GM21390 (cell line): ENCODE measurements at regions not wholly inside any gene's neighbourhood (a gene's known extent, or its start where the extent isn't known, plus 50 kb on each side); places are given as distances from the start of the nearest gene placed in this dataset.
"Not testable (repeated sequence)": the region's sequence is repeated elsewhere in the genome, so short reads cannot be mapped to it uniquely, and the experiment has no call there.

Experiments
- ATAC-seq: cut with Tn5 transposase; IDR thresholded peaks from one replicate; pipeline ENCODE4 v1.9.1; 2021; ENCODE audit not compliant: unreplicated experiment

- no peak for ATAC-seq
These were observed 1624.9 kb upstream of the CELF4 start for GRCh38 chr18:39190508-39190907.

- ATAC-seq = no peak
These were observed 1622.7 kb upstream of the CELF4 start for GRCh38 chr18:39188278-39188677.

- no peak for ATAC-seq
These were observed 1620.4 kb upstream of the CELF4 start for GRCh38 chr18:39186008-39186407.

GRCh38 chr18:39184176-39184575 lies 1618.6 kb upstream of the CELF4 start:
- ATAC-seq = no peak

GRCh38 chr18:39178166-39178565 lies 1612.6 kb upstream of the CELF4 start:
- ATAC-seq = no peak

GRCh38 chr18:39172695-39173421 lies 1607.3 kb upstream of the CELF4 start:
- ATAC-seq = no peak

- ATAC-seq = no peak
These were observed 1603.1 kb upstream of the CELF4 start for GRCh38 chr18:39168723-39169122.

GRCh38 chr18:39167990-39168389 lies 1602.4 kb upstream of the CELF4 start:
- no peak for ATAC-seq

GRCh38 chr18:39166776-39167175 lies 1601.2 kb upstream of the CELF4 start:
- ATAC-seq = no peak

GRCh38 chr18:39162013-39162827 lies 1596.6 kb upstream of the CELF4 start:
- no peak for ATAC-seq

- no peak for ATAC-seq
These were observed 1583.7 kb upstream of the CELF4 start for GRCh38 chr18:39149211-39149806.

- ATAC-seq = no peak
These were observed 1568.7 kb upstream of the CELF4 start for GRCh38 chr18:39134255-39134654.

GRCh38 chr18:39127538-39127937 lies 1561.9 kb upstream of the CELF4 start:
- not testable (repeated sequence) for ATAC-seq

- ATAC-seq = no peak
These were observed 1548.2 kb upstream of the CELF4 start for GRCh38 chr18:39113790-39114189.

- ATAC-seq = no peak
These were observed 1539.5 kb upstream of the CELF4 start for GRCh38 chr18:39105104-39105503.

GRCh38 chr18:39072970-39073369 lies 1507.4 kb upstream of the CELF4 start:
- no peak for ATAC-seq

- no peak for ATAC-seq
These were observed 1496.8 kb upstream of the CELF4 start for GRCh38 chr18:39062426-39062825.

- no peak for ATAC-seq
These were observed 1492.9 kb upstream of the CELF4 start for GRCh38 chr18:39058386-39059000.

GRCh38 chr18:39057423-39058064 lies 1491.9 kb upstream of the CELF4 start:
- no peak for ATAC-seq

GRCh38 chr18:39053571-39053970 lies 1488.0 kb upstream of the CELF4 start:
- no peak for ATAC-seq

- ATAC-seq = no peak
These were observed 1485.4 kb upstream of the CELF4 start for GRCh38 chr18:39051013-39051412.
